ENCODE measurements at regions not wholly inside any gene's neighbourhood (a gene's known extent, or its start where the extent isn't known, plus 50 kb on each side); places are given as distances from the start of the nearest gene placed in this dataset.

DNA sequence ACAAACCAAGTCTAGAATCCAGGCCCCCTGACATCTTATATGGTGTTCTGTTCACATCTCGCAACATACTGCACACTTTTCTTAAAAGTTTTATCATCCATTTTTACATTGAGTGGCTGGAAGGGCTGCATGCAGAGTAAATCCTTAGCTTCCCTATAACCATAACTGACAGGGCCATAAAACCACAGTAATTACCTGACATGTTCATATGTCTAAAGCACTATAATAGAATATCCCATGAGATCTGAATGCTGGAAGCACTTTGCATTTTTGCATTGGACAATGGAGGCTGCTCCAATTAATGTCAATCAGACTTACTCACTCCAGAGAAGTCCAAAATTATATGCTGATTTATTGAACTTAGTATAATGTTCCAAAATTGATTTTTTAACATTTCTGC lies 86.6 kb upstream of the HES1 start:
- TF ChIP-seq POLR2AphosphoS5 (IDR thresholded peaks at IDR 0.05) (no peak), CTCF (IDR thresholded peaks at IDR 0.05) (no peak), POLR2A (IDR thresholded peaks at IDR 0.05) (no peak)
- Histone ChIP-seq H3K27me3 (no peaks in the 10 kb centered on the region), H3K4me3 (no peak overlapping the region), H3K27ac (no peak overlapping the region), H3K4me1 (no peaks in the 10 kb centered on the region), H3K36me3 (no peaks in the 10 kb centered on the region), H3K9me3 (peaks cover 10 to 14% of the 10 kb centered on the region in 2 donors)
- intact Hi-C loops (cut with DNase I; ENCODE audit: low total_unique reads), result loop anchor here (10.0 kb wide), 1 partner anchor 835 kb away; no protein-coding TSS in a partner anchor
- DNase-seq (ENCODE audit: low spot score in 2 of 2), result no peak

DNA sequence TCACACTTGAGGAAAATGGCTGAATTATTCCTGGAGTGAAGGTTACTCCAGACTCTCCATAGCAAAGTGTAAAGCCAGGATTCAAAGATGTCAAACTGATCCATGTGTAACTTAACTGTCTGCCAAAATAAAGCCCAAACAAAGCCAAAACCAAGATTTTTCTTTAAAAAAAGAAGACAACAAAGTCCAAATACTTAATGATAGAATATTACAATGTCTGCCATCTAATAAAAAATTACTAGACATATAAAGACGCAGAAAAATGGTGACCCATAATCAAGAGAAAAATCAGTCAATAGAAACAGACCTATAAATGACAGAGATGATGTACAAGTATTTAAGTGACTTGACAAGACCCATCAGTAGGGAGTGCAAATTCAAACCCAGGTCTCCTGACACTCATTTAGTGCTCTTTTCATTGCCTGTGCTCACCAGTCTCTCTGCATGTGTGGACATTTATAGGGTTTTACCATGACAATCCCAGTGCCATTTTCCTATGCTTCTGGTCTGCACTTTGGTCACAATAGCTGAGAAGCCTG lies 85.1 kb upstream of the HES1 start:
- Histone ChIP-seq H3K4me1 (no peaks in the 10 kb centered on the region), H3K9me3 (peaks cover 10 to 14% of the 10 kb centered on the region in 2 donors), H3K4me3 (no peak overlapping the region), H3K27ac (no peak overlapping the region), H3K27me3 (no peaks in the 10 kb centered on the region), H3K36me3 (no peaks in the 10 kb centered on the region)
- TF ChIP-seq POLR2A (IDR thresholded peaks at IDR 0.05) (no peak), CTCF (IDR thresholded peaks at IDR 0.05) (no peak), POLR2AphosphoS5 (IDR thresholded peaks at IDR 0.05) (no peak)
- intact Hi-C loops (cut with DNase I; ENCODE audit: low total_unique reads), result no loop called here
- DNase-seq (ENCODE audit: low spot score in 2 of 2), result no peak

GRCh38 chr3:194051366-194052149 lies 84.4 kb upstream of the HES1 start:
- DNase-seq (ENCODE audit: low spot score in 2 of 2), result no peak

DNA sequence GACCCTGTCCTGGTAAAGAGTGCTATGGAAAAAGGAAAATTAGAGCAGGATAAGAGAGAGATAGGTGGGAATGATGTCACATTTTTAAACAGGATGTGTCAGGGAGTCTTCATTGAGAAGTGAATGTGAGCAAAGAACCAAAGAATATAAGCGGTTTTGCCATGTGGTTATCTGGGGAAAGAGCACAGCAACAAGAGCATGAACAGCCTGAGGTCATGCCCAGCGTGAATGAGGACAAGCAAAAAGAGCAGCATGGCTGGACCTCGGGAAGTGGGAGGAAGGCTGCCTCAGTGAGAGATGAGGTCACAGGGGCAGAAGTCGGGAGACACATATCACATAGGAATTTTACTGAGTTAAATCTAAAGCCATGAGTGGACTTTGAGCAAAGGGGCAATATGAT lies 82.8 kb upstream of the HES1 start:
- Histone ChIP-seq H3K9me3 (peaks cover 10 to 14% of the 10 kb centered on the region in 2 donors), H3K27ac (no peak overlapping the region), H3K4me1 (no peaks in the 10 kb centered on the region), H3K36me3 (no peaks in the 10 kb centered on the region), H3K4me3 (no peak overlapping the region), H3K27me3 (no peaks in the 10 kb centered on the region)
- no peak for DNase-seq (ENCODE audit: low spot score in 2 of 2)
- no peak for TF ChIP-seq POLR2AphosphoS5 (IDR thresholded peaks at IDR 0.05)
- TF ChIP-seq POLR2A (IDR thresholded peaks at IDR 0.05), result no peak
- no peak for TF ChIP-seq CTCF (IDR thresholded peaks at IDR 0.05)
- intact Hi-C loops (cut with DNase I; ENCODE audit: low total_unique reads), result no loop called here

More at GRCh38 chr3:194051366-194052149, 84.4 kb upstream of the HES1 start:
- TF ChIP-seq POLR2AphosphoS5 (IDR thresholded peaks at IDR 0.05), result no peak
- no peak for TF ChIP-seq POLR2A (IDR thresholded peaks at IDR 0.05)
- no peak for TF ChIP-seq CTCF (IDR thresholded peaks at IDR 0.05)
- H3K27me3 ChIP-seq, result no peaks in the 10 kb centered on the region
- H3K27ac ChIP-seq, result no peak overlapping the region
- intact Hi-C loops (cut with DNase I; ENCODE audit: low total_unique reads), result no loop called here
- no peaks in the 10 kb centered on the region for H3K4me1 ChIP-seq
- no peaks in the 10 kb centered on the region for H3K36me3 ChIP-seq
- peaks cover 10 to 14% of the 10 kb centered on the region in 2 donors for H3K9me3 ChIP-seq
- H3K4me3 ChIP-seq, result no peak overlapping the region

DNA sequence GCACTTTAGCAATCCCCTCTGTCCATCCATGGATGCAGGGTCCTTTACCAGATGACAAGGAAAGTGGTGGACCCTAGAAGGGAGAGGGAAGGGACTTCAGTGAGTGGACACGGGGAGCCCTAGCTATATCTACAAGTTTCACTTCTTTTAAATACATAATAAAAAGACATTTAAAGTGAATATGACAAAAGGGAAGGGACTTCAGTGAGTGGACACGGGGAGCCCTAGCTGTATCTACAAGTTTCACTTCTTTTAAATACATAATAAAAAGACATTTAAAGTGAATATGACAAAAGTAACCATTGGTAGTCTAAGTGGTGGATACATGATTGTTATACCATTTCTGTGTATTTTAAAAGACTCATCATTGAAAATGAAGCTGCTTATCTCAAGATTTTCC lies 81.9 kb upstream of the HES1 start:
- TF ChIP-seq POLR2AphosphoS5 (IDR thresholded peaks at IDR 0.05) (no peak), POLR2A (IDR thresholded peaks at IDR 0.05) (no peak), CTCF (IDR thresholded peaks at IDR 0.05) (no peak)
- no peak overlapping the region for H3K4me3 ChIP-seq
- H3K4me1 ChIP-seq, result no peaks in the 10 kb centered on the region
- no peak for DNase-seq (ENCODE audit: low spot score in 2 of 2)
- no peak overlapping the region for H3K27ac ChIP-seq
- H3K9me3 ChIP-seq, result peaks cover 10 to 14% of the 10 kb centered on the region in 2 donors
- H3K36me3 ChIP-seq, result no peaks in the 10 kb centered on the region
- intact Hi-C loops (cut with DNase I; ENCODE audit: low total_unique reads), result no loop called here
- no peaks in the 10 kb centered on the region for H3K27me3 ChIP-seq
